GM21737 (cell line): ENCODE measurements at regions not wholly inside any gene's neighbourhood (a gene's known extent, or its start where the extent isn't known, plus 50 kb on each side); places are given as distances from the start of the nearest gene placed in this dataset.
A peak's percentile ranks its signal among the peaks of the same experiment; 100 is the strongest.

ENCODE experiments used
- ATAC-seq: cut with Tn5 transposase; IDR thresholded peaks from one replicate; pipeline ENCODE4 v1.9.1; 2021; ENCODE audit warnings: mild to moderate bottlenecking, moderate library complexity; ENCODE audit not compliant: unreplicated experiment

- ATAC-seq = no peak
Measured at GRCh38 chr2:153043385-153043784, 325.0 kb downstream of the ARL6IP6 start.

- ATAC-seq = no peak
Measured at GRCh38 chr2:153028626-153029025, 310.2 kb downstream of the ARL6IP6 start.

- no peak for ATAC-seq
Measured at GRCh38 chr2:153027533-153027932, 309.1 kb downstream of the ARL6IP6 start.

- ATAC-seq = no peak
Measured at GRCh38 chr2:153020201-153020600, 301.8 kb downstream of the ARL6IP6 start.

GRCh38 chr2:153005071-153005730 lies 286.8 kb downstream of the ARL6IP6 start:
- ATAC-seq = no peak

GRCh38 chr2:153004627-153005026 lies 286.2 kb downstream of the ARL6IP6 start:
- ATAC-seq = no peak

GRCh38 chr2:152974146-152974545 lies 255.7 kb downstream of the ARL6IP6 start:
- ATAC-seq = no peak

GRCh38 chr2:152971685-152972084 lies 253.3 kb downstream of the ARL6IP6 start:
- ATAC-seq = no peak

- no peak for ATAC-seq
Measured at GRCh38 chr2:152962446-152962845, 244.0 kb downstream of the ARL6IP6 start.

GRCh38 chr2:152961351-152961750 lies 242.9 kb downstream of the ARL6IP6 start:
- no peak for ATAC-seq

GRCh38 chr2:152950126-152950525 lies 231.7 kb downstream of the ARL6IP6 start:
- ATAC-seq = no peak

GRCh38 chr2:152944099-152944498 lies 225.7 kb downstream of the ARL6IP6 start:
- no peak for ATAC-seq

- ATAC-seq = no peak
Measured at GRCh38 chr2:152942940-152943440, 224.6 kb downstream of the ARL6IP6 start.

GRCh38 chr2:152930501-152930900 lies 212.1 kb downstream of the ARL6IP6 start:
- ATAC-seq = no peak

- ATAC-seq = no peak
Measured at GRCh38 chr2:152929628-152930027, 211.2 kb downstream of the ARL6IP6 start.

- ATAC-seq = peak; percentile 79
Measured at GRCh38 chr2:152925547-152926448, 207.4 kb downstream of the ARL6IP6 start.

- ATAC-seq = no peak
Measured at GRCh38 chr2:152924722-152925121, 206.3 kb downstream of the ARL6IP6 start.

- no peak for ATAC-seq
Measured at GRCh38 chr2:152924219-152924618, 205.8 kb downstream of the ARL6IP6 start.

- no peak for ATAC-seq
Measured at GRCh38 chr2:152920846-152921245, 202.4 kb downstream of the ARL6IP6 start.

GRCh38 chr2:152910970-152911369 lies 192.6 kb downstream of the ARL6IP6 start:
- ATAC-seq = no peak

GRCh38 chr2:152907046-152907445 lies 188.6 kb downstream of the ARL6IP6 start:
- ATAC-seq = no peak

- no peak for ATAC-seq
Measured at GRCh38 chr2:152894051-152894450, 175.6 kb downstream of the ARL6IP6 start.
